ENCODE measurements at regions not wholly inside any gene's neighbourhood (a gene's known extent, or its start where the extent isn't known, plus 50 kb on each side); places are given as distances from the start of the nearest gene placed in this dataset.

GRCh38 chr9:10697044-10697443 is 84.2 kb upstream of the PTPRD start:
- TF ChIP-seq POLR2A (IDR thresholded peaks at IDR 0.05; ENCODE audit: low read length) = no peak
- TF ChIP-seq GATA1 (IDR thresholded peaks at IDR 0.05; ENCODE audit: low read depth, low read length) = no peak
